ENCODE measurements at regions not wholly inside any gene's neighbourhood (a gene's known extent, or its start where the extent isn't known, plus 50 kb on each side); places are given as distances from the start of the nearest gene placed in this dataset.

DNA sequence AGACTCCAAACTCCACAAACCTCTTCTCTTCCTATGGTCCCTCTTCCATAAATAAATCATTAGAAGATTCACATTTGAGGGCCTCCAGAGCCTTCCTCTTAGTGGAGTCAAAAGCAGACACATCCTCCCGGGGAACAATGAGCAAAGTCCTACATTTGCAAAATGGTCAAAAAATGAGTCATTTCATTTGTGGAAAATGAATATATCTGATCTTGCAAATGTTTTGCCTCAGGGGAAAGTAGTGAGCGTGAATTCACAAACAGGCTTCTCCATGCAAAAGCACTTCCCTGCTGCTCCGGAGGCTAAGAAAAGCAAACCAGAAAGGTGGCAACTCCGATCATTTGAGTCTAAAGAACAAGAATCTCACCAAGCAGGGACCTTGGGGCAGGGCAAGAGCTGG, 86.7 kb upstream of the IQSEC1 start:
- ATAC-seq, result no peak
- no peak for DNase-seq
- Histone ChIP-seq H3K4me3 (no peak overlapping the region), H3K36me3 (no peaks in the 10 kb centered on the region), H3K9me3 (peaks cover 6% of the 10 kb centered on the region), H3K27ac (no peak overlapping the region), H3K27me3 (no peaks in the 10 kb centered on the region), H3K4me1 (no peaks in the 10 kb centered on the region)
- TF ChIP-seq, protein P1, sequence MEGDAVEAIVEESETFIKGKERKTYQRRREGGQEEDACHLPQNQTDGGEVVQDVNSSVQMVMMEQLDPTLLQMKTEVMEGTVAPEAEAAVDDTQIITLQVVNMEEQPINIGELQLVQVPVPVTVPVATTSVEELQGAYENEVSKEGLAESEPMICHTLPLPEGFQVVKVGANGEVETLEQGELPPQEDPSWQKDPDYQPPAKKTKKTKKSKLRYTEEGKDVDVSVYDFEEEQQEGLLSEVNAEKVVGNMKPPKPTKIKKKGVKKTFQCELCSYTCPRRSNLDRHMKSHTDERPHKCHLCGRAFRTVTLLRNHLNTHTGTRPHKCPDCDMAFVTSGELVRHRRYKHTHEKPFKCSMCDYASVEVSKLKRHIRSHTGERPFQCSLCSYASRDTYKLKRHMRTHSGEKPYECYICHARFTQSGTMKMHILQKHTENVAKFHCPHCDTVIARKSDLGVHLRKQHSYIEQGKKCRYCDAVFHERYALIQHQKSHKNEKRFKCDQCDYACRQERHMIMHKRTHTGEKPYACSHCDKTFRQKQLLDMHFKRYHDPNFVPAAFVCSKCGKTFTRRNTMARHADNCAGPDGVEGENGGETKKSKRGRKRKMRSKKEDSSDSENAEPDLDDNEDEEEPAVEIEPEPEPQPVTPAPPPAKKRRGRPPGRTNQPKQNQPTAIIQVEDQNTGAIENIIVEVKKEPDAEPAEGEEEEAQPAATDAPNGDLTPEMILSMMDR (IDR thresholded peaks at IDR 0.05), result no peak
- intact Hi-C loops (cut with DNase I), result no loop called here

DNA sequence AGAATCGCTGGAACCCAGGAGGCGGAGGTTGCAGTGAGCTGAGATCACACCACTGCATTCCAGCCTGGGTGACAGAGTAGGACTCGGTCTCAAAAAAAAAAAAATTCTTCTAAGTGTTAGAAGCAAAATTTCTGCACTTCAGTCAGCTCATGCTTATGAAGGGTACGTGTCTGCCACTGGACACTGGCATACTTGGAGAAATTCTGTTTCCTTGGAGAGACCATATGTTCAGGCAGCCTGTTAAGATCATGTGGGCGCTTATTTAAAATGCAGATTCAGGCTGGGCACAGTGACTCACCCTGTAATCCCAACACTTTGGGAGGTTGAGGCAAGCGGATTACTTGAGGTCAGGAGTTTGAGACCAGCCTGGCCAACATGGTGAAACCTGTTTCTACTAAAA, 85.6 kb upstream of the IQSEC1 start:
- Histone ChIP-seq H3K9me3 (peaks cover 6% of the 10 kb centered on the region), H3K27me3 (no peaks in the 10 kb centered on the region), H3K4me1 (no peaks in the 10 kb centered on the region), H3K4me3 (no peak overlapping the region), H3K36me3 (no peaks in the 10 kb centered on the region), H3K27ac (no peak overlapping the region)
- no peak for DNase-seq
- TF ChIP-seq, protein P1 (IDR thresholded peaks at IDR 0.05), result no peak
- no peak for ATAC-seq
- intact Hi-C loops (cut with DNase I), result no loop called here

DNA sequence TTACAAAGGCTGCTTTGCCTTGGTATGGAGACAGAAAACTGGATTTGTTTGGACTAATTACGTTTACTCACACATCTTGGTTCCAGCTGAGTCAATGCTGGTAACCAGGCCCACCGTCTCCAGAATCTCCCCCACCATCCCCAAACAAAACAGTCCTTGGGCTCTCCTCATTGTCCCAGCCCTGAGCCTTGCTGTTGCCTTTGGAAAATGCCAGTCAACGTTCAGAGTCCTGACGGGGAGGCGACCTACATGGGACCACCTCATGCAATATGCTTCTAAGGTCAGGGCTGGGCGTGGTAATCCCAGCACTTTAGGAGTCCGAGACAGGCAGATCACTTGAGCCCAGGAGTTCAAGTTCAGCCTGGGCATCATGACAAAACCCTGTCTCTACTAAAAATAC, 85.2 kb upstream of the IQSEC1 start:
- Histone ChIP-seq H3K27me3 (no peaks in the 10 kb centered on the region), H3K36me3 (no peaks in the 10 kb centered on the region), H3K9me3 (peaks cover 6% of the 10 kb centered on the region), H3K27ac (no peak overlapping the region), H3K4me3 (no peak overlapping the region), H3K4me1 (no peaks in the 10 kb centered on the region)
- intact Hi-C loops (cut with DNase I), result no loop called here
- DNase-seq (peak; percentile 21), ATAC-seq (no peak)
- TF ChIP-seq, protein P1 (IDR thresholded peaks at IDR 0.05), result no peak

DNA sequence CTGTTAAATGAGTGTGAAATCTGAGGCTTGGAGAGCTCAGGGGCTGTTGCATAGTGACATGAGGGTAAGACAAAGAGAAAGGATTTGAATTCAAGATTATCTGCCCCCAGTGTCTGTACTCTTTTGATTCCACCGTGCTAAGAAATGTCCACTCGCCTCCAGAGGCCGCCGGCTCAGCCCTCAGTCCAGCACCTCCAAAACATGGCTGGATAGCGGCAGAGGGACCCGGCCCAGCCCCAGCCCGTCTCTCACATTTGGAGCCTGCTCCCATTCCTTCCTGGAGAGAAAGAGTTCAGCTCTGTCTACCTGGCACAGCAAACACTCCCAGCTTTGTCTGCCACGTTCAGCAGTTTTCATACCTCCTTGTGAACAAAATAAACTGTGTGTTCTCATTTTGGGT, 84.8 kb upstream of the IQSEC1 start:
- ATAC-seq (no peak), DNase-seq (no peak)
- Histone ChIP-seq H3K27ac (no peak overlapping the region), H3K9me3 (peaks cover 6% of the 10 kb centered on the region), H3K4me3 (no peak overlapping the region), H3K4me1 (no peaks in the 10 kb centered on the region), H3K27me3 (no peaks in the 10 kb centered on the region), H3K36me3 (no peaks in the 10 kb centered on the region)
- TF ChIP-seq, protein P1 (IDR thresholded peaks at IDR 0.05), result no peak
- intact Hi-C loops (cut with DNase I), result no loop called here

DNA sequence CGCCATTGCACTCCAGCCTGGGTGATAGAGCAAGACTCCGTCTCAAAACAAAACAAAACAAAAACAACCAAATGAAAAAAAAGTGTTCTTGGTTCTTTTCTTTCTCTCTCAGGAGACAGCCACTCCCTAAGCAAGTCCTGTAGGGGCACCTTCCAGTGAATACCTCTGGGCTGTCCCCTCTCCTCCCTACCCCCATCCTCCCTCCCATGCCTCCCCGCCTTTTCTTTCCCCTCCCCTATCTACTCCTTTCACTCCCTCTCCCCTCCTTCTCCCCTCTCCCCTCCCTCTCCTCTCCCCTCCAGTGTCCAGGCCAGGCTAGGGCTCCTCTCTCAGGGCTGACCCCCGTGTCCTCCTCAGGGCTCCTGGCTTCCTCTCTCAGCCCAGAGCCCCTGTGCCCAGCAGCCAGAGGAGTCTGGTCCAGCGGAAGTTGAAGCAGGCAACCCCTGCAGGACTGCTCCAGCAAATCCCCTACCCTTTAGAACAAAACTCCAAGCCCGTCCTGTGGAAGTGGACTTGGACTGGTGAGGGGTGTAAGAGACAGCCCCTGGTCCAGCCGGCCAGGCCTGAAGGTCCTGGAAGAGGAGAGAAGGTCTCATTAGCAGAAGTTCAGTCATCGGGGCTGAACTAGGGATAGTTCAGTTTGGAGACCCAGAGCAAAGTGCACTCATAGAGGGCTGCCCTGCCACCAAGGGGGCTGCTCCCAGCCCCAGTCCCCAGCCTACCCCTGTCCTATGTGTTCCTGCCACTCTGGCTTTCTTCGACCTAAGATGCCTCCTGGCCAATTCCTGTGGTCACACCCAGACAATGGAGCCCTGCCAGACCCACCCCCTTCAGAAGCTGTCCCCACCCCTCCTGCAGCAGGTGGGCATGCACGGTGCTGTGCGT, 79.8 kb upstream of the IQSEC1 start:
- TF ChIP-seq, protein P1 (IDR thresholded peaks at IDR 0.05), result no peak
- intact Hi-C loops (cut with DNase I), result no loop called here
- DNase-seq (peak; percentile 36), ATAC-seq (peak; percentile 19)
- no peaks in the 10 kb centered on the region for H3K36me3 ChIP-seq
- H3K4me3 ChIP-seq, result no peak overlapping the region
- H3K27me3 ChIP-seq, result no peaks in the 10 kb centered on the region
- no peaks in the 10 kb centered on the region for H3K4me1 ChIP-seq
- peaks cover 6% of the 10 kb centered on the region for H3K9me3 ChIP-seq
- H3K27ac ChIP-seq, result no peak overlapping the region
